WERI-Rb-1 (cell line): ENCODE measurements at regions not wholly inside any gene's neighbourhood (a gene's known extent, or its start where the extent isn't known, plus 50 kb on each side); places are given as distances from the start of the nearest gene placed in this dataset.

Source experiments
- DNase-seq: peaks from one replicate; pipeline ENCODE4 v3.0.0-alpha.2; 2020
- H3K27ac ChIP-seq: fragments of 250-450 bp; sonication (Bioruptor Pico); 2 replicates; pipeline ENCODE4 v1.5.1; 2020; ENCODE audit warnings: mild to moderate bottlenecking, moderate library complexity
- H3K27me3 ChIP-seq: fragments of 250-450 bp; sonication (Bioruptor Pico); 2 replicates; pipeline ENCODE4 v1.5.1; 2021; ENCODE audit warnings: mild to moderate bottlenecking, low read depth, moderate library complexity; ENCODE audit not compliant: insufficient read depth, severe bottlenecking
- H3K36me3 ChIP-seq: fragments of 250-450 bp; sonication (Bioruptor Pico); 2 replicates; pipeline ENCODE4 v1.5.1; 2020; ENCODE audit warnings: mild to moderate bottlenecking, moderate library complexity
- H3K4me3 ChIP-seq: 2 replicates; pipeline ENCODE4 v1.5.1; 2011; ENCODE audit warnings: low read depth, mild to moderate bottlenecking, control low read depth, low read length
- H3K9me3 ChIP-seq: fragments of 250-450 bp; sonication (Bioruptor Pico); 2 replicates; pipeline ENCODE4 v1.5.1; 2021; ENCODE audit warnings: mild to moderate bottlenecking, moderate library complexity; ENCODE audit not compliant: severe bottlenecking
- CTCF ChIP-seq: IDR thresholded peaks from 2 replicates; pipeline ENCODE4 v1.5.1; 2011; ENCODE audit warnings: low read depth, mild to moderate bottlenecking, control low read depth, inconsistent platforms, low read length

- TF ChIP-seq CTCF = no peak
- Histone ChIP-seq H3K36me3 (no peaks in the 10 kb centered on the region), H3K27ac (no peak overlapping the region), H3K4me3 (no peak overlapping the region), H3K9me3 (peaks cover 4% of the 10 kb centered on the region), H3K27me3 (no peaks in the 10 kb centered on the region)
- DNase-seq = no peak
Measured at GRCh38 chrX:39636481-39636880, 461.3 kb downstream of the BCOR start.

GRCh38 chrX:39638526-39638925 lies 459.2 kb downstream of the BCOR start:
- Histone ChIP-seq H3K4me3 (no peak overlapping the region), H3K27me3 (no peaks in the 10 kb centered on the region), H3K36me3 (no peaks in the 10 kb centered on the region), H3K9me3 (peaks cover 5% of the 10 kb centered on the region), H3K27ac (no peak overlapping the region)
- DNase-seq = no peak
- no peak for TF ChIP-seq CTCF

GRCh38 chrX:39639871-39640270 lies 457.9 kb downstream of the BCOR start:
- Histone ChIP-seq H3K27ac (no peak overlapping the region), H3K27me3 (no peaks in the 10 kb centered on the region), H3K4me3 (no peak overlapping the region), H3K36me3 (no peaks in the 10 kb centered on the region), H3K9me3 (peaks cover 5% of the 10 kb centered on the region)
- TF ChIP-seq CTCF = no peak
- DNase-seq = no peak

- DNase-seq = no peak
- TF ChIP-seq CTCF = no peak
- Histone ChIP-seq H3K4me3 (no peak overlapping the region), H3K9me3 (peaks cover 2% of the 10 kb centered on the region), H3K27me3 (no peaks in the 10 kb centered on the region), H3K27ac (no peak overlapping the region), H3K36me3 (no peaks in the 10 kb centered on the region)
Measured at GRCh38 chrX:39640866-39641265, 456.9 kb downstream of the BCOR start.

GRCh38 chrX:39642071-39642470 lies 455.7 kb downstream of the BCOR start:
- peak overlapping the region; percentile 68 for H3K27ac ChIP-seq
- H3K4me3 ChIP-seq = 0 out of 2 replicates have a peak overlapping the region, but pooled peaks have one; percentile 11
- no peak for TF ChIP-seq CTCF
- DNase-seq = peak; percentile 55
- peaks cover 7% of the 10 kb centered on the region for H3K9me3 ChIP-seq
- H3K27me3 ChIP-seq = no peaks in the 10 kb centered on the region
- no peaks in the 10 kb centered on the region for H3K36me3 ChIP-seq

- DNase-seq = no peak
- H3K27ac ChIP-seq = no peak overlapping the region
- peaks cover 8% of the 10 kb centered on the region for H3K9me3 ChIP-seq
- H3K36me3 ChIP-seq = no peaks in the 10 kb centered on the region
- H3K4me3 ChIP-seq = no peak overlapping the region
- H3K27me3 ChIP-seq = no peaks in the 10 kb centered on the region
- TF ChIP-seq CTCF = no peak
Measured at GRCh38 chrX:39643550-39643949, 454.2 kb downstream of the BCOR start.
